ENCODE measurements at regions not wholly inside any gene's neighbourhood (a gene's known extent, or its start where the extent isn't known, plus 50 kb on each side); places are given as distances from the start of the nearest gene placed in this dataset.

DNA sequence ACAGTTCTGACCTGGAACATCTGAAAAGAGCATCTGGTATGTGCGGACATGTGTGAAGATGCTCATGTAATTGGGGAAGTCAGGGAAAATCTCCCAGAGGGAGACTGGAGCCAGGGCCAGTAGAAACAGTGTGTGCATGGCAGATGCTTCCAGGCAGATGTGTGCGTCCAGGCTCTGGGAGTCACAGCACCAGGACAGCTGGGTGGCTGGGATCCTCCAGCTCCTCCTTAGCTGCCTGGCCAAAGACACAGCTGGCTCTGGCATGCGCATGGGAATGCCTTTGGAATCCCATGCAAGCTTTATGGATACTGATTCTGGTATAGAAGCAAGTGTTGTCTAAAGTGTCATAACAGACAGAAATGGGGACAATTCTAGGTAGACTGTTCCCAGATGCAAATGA, 369.7 kb downstream of the INSIG2 start:
- Mint-ChIP-seq H3K4me3 (no peak overlapping the region), H3K36me3 (no peaks in the 10 kb centered on the region), H3K27ac (no peak overlapping the region), H3K27me3 (ENCODE audit: low read depth) (no peaks in the 10 kb centered on the region; the same call in 1 of the 2 replicates), H3K9me3 (no peaks in the 10 kb centered on the region), H3K4me1 (peaks cover 7% of the 10 kb centered on the region; the same call in 1 of the 2 replicates)
- TF ChIP-seq, protein P1, sequence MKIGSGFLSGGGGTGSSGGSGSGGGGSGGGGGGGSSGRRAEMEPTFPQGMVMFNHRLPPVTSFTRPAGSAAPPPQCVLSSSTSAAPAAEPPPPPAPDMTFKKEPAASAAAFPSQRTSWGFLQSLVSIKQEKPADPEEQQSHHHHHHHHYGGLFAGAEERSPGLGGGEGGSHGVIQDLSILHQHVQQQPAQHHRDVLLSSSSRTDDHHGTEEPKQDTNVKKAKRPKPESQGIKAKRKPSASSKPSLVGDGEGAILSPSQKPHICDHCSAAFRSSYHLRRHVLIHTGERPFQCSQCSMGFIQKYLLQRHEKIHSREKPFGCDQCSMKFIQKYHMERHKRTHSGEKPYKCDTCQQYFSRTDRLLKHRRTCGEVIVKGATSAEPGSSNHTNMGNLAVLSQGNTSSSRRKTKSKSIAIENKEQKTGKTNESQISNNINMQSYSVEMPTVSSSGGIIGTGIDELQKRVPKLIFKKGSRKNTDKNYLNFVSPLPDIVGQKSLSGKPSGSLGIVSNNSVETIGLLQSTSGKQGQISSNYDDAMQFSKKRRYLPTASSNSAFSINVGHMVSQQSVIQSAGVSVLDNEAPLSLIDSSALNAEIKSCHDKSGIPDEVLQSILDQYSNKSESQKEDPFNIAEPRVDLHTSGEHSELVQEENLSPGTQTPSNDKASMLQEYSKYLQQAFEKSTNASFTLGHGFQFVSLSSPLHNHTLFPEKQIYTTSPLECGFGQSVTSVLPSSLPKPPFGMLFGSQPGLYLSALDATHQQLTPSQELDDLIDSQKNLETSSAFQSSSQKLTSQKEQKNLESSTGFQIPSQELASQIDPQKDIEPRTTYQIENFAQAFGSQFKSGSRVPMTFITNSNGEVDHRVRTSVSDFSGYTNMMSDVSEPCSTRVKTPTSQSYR (CRISPR knock-in tag; IDR thresholded peaks at IDR 0.05) = no peak
- no peak for TF ChIP-seq RELA (CRISPR knock-in tag; IDR thresholded peaks at IDR 0.05; ENCODE audit: borderline replicate concordance)
- TF ChIP-seq, protein P2, sequence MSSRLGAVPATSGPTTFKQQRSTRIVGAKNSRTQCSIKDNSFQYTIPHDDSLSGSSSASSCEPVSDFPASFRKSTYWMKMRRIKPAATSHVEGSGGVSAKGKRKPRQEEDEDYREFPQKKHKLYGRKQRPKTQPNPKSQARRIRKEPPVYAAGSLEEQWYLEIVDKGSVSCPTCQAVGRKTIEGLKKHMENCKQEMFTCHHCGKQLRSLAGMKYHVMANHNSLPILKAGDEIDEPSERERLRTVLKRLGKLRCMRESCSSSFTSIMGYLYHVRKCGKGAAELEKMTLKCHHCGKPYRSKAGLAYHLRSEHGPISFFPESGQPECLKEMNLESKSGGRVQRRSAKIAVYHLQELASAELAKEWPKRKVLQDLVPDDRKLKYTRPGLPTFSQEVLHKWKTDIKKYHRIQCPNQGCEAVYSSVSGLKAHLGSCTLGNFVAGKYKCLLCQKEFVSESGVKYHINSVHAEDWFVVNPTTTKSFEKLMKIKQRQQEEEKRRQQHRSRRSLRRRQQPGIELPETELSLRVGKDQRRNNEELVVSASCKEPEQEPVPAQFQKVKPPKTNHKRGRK (CRISPR knock-in tag; IDR thresholded peaks at IDR 0.05; ENCODE audit: borderline replicate concordance) = no peak
- TF ChIP-seq, protein P3, sequence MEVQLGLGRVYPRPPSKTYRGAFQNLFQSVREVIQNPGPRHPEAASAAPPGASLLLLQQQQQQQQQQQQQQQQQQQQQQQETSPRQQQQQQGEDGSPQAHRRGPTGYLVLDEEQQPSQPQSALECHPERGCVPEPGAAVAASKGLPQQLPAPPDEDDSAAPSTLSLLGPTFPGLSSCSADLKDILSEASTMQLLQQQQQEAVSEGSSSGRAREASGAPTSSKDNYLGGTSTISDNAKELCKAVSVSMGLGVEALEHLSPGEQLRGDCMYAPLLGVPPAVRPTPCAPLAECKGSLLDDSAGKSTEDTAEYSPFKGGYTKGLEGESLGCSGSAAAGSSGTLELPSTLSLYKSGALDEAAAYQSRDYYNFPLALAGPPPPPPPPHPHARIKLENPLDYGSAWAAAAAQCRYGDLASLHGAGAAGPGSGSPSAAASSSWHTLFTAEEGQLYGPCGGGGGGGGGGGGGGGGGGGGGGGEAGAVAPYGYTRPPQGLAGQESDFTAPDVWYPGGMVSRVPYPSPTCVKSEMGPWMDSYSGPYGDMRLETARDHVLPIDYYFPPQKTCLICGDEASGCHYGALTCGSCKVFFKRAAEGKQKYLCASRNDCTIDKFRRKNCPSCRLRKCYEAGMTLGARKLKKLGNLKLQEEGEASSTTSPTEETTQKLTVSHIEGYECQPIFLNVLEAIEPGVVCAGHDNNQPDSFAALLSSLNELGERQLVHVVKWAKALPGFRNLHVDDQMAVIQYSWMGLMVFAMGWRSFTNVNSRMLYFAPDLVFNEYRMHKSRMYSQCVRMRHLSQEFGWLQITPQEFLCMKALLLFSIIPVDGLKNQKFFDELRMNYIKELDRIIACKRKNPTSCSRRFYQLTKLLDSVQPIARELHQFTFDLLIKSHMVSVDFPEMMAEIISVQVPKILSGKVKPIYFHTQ (CRISPR knock-in tag; IDR thresholded peaks at IDR 0.05) = no peak
- TF ChIP-seq NR2C2 (CRISPR knock-in tag; IDR thresholded peaks at IDR 0.05) = no peak
- TF ChIP-seq, protein P4, sequence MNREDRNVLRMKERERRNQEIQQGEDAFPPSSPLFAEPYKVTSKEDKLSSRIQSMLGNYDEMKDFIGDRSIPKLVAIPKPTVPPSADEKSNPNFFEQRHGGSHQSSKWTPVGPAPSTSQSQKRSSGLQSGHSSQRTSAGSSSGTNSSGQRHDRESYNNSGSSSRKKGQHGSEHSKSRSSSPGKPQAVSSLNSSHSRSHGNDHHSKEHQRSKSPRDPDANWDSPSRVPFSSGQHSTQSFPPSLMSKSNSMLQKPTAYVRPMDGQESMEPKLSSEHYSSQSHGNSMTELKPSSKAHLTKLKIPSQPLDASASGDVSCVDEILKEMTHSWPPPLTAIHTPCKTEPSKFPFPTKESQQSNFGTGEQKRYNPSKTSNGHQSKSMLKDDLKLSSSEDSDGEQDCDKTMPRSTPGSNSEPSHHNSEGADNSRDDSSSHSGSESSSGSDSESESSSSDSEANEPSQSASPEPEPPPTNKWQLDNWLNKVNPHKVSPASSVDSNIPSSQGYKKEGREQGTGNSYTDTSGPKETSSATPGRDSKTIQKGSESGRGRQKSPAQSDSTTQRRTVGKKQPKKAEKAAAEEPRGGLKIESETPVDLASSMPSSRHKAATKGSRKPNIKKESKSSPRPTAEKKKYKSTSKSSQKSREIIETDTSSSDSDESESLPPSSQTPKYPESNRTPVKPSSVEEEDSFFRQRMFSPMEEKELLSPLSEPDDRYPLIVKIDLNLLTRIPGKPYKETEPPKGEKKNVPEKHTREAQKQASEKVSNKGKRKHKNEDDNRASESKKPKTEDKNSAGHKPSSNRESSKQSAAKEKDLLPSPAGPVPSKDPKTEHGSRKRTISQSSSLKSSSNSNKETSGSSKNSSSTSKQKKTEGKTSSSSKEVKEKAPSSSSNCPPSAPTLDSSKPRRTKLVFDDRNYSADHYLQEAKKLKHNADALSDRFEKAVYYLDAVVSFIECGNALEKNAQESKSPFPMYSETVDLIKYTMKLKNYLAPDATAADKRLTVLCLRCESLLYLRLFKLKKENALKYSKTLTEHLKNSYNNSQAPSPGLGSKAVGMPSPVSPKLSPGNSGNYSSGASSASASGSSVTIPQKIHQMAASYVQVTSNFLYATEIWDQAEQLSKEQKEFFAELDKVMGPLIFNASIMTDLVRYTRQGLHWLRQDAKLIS (CRISPR knock-in tag; IDR thresholded peaks at IDR 0.05; ENCODE audit: borderline replicate concordance) = no peak
- CTCF ChIA-PET = interaction anchor here (0.6 kb wide), 1 partner anchor 81 kb away, joined by 3 read pairs; no protein-coding TSS in a partner anchor
- ATAC-seq (no peak), DNase-seq (ENCODE audit: low spot score) (no peak)
- POLR2A ChIA-PET = no interaction called here

DNA sequence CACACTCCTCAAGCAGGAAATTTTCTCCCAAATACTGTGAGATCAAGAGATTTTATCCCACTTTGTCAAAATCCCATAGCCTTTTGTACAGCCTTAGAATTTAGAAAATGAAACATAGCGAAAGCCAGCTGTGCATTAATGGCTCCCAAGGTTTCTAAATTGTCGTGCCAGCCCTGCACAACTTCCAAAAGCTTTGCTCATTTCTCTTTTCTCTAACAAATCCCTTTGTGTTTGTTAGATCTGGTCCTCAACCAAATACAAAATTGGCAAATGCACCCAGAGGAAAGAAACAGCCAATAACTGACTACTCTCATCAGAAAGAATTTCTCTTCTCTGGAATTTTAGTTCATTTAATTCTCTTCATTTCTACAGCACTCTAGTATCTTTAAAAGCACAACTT, 361.1 kb downstream of the INSIG2 start:
- Mint-ChIP-seq H3K27ac (no peak overlapping the region), H3K9me3 (peaks cover 9% of the 10 kb centered on the region; the same call in 1 of the 2 replicates), H3K4me1 (peaks cover 12% of the 10 kb centered on the region), H3K36me3 (no peaks in the 10 kb centered on the region), H3K27me3 (ENCODE audit: low read depth) (no peaks in the 10 kb centered on the region; the same call in 1 of the 2 replicates), H3K4me3 (no peak overlapping the region)
- DNase-seq (ENCODE audit: low spot score) (no peak), ATAC-seq (no peak)
- CTCF ChIA-PET = no interaction called here
- POLR2A ChIA-PET = no interaction called here
- TF ChIP-seq ZNF671 (CRISPR knock-in tag; IDR thresholded peaks at IDR 0.05) = no peak
- TF ChIP-seq ZNF317 (CRISPR knock-in tag; IDR thresholded peaks at IDR 0.05; ENCODE audit: borderline replicate concordance, low read depth) = no peak
- TF ChIP-seq ELF4 (CRISPR knock-in tag; IDR thresholded peaks at IDR 0.05; ENCODE audit: low read depth) = no peak
- TF ChIP-seq CBFB (CRISPR knock-in tag; IDR thresholded peaks at IDR 0.05; ENCODE audit: low read depth) = no peak
- no peak for TF ChIP-seq NFYB (CRISPR knock-in tag; conservative IDR thresholded peaks at IDR 0.05; ENCODE audit: low read depth)
- TF ChIP-seq, protein P5, sequence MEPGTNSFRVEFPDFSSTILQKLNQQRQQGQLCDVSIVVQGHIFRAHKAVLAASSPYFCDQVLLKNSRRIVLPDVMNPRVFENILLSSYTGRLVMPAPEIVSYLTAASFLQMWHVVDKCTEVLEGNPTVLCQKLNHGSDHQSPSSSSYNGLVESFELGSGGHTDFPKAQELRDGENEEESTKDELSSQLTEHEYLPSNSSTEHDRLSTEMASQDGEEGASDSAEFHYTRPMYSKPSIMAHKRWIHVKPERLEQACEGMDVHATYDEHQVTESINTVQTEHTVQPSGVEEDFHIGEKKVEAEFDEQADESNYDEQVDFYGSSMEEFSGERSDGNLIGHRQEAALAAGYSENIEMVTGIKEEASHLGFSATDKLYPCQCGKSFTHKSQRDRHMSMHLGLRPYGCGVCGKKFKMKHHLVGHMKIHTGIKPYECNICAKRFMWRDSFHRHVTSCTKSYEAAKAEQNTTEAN (CRISPR knock-in tag; IDR thresholded peaks at IDR 0.05) = no peak
- no peak for TF ChIP-seq OVOL2 (CRISPR knock-in tag; IDR thresholded peaks at IDR 0.05; ENCODE audit: borderline replicate concordance)
- TF ChIP-seq, protein P6, sequence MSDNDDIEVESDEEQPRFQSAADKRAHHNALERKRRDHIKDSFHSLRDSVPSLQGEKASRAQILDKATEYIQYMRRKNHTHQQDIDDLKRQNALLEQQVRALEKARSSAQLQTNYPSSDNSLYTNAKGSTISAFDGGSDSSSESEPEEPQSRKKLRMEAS (CRISPR knock-in tag; IDR thresholded peaks at IDR 0.05) = no peak
- TF ChIP-seq, protein P7, sequence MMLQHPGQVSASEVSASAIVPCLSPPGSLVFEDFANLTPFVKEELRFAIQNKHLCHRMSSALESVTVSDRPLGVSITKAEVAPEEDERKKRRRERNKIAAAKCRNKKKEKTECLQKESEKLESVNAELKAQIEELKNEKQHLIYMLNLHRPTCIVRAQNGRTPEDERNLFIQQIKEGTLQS (CRISPR knock-in tag; conservative IDR thresholded peaks at IDR 0.05) = no peak
- TF ChIP-seq CREM (CRISPR knock-in tag; IDR thresholded peaks at IDR 0.05) = no peak
- no peak for TF ChIP-seq SMAD4 (CRISPR knock-in tag; IDR thresholded peaks at IDR 0.05)
- no peak for TF ChIP-seq NFE2L1 (CRISPR knock-in tag; IDR thresholded peaks at IDR 0.05)
- TF ChIP-seq SP1 (CRISPR knock-in tag; conservative IDR thresholded peaks at IDR 0.05) = no peak
- TF ChIP-seq, protein P8, sequence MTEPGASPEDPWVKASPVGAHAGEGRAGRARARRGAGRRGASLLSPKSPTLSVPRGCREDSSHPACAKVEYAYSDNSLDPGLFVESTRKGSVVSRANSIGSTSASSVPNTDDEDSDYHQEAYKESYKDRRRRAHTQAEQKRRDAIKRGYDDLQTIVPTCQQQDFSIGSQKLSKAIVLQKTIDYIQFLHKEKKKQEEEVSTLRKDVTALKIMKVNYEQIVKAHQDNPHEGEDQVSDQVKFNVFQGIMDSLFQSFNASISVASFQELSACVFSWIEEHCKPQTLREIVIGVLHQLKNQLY (CRISPR knock-in tag; IDR thresholded peaks at IDR 0.05) = no peak

Data from WTC11 (cell line).